GM18858 (cell line): ENCODE measurements at regions not wholly inside any gene's neighbourhood (a gene's known extent, or its start where the extent isn't known, plus 50 kb on each side); places are given as distances from the start of the nearest gene placed in this dataset.
A peak's percentile ranks its signal among the peaks of the same experiment; 100 is the strongest.

Experiments
- ATAC-seq: cut with Tn5 transposase; IDR thresholded peaks from one replicate; pipeline ENCODE4 v1.9.1; 2021; ENCODE audit not compliant: unreplicated experiment

- peak; percentile 68 for ATAC-seq
These were observed 376.6 kb downstream of the EFNA5 start for GRCh38 chr5:107294211-107294550.

GRCh38 chr5:107293541-107294210, 377.1 kb downstream of the EFNA5 start:
- ATAC-seq: peak; percentile 8

DNA sequence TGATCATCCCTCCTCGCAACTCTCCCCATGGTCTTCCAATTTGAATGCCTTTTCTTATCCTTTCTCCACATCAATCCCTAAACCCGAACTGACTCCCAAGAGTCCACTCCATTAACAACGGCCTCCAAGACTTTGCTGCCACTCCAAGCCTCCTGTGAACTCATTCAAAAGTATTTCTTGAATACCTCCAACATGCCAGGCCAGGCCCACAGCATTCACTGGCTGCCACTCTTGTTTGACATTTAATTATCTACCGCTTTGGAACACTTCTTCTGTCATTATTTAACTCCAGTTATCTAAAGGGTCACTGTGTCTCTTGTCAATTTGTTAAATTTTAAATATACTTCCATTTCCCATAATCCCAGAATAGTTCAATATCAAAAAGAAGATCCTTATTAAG, 378.9 kb downstream of the EFNA5 start:
- no peak for ATAC-seq

DNA sequence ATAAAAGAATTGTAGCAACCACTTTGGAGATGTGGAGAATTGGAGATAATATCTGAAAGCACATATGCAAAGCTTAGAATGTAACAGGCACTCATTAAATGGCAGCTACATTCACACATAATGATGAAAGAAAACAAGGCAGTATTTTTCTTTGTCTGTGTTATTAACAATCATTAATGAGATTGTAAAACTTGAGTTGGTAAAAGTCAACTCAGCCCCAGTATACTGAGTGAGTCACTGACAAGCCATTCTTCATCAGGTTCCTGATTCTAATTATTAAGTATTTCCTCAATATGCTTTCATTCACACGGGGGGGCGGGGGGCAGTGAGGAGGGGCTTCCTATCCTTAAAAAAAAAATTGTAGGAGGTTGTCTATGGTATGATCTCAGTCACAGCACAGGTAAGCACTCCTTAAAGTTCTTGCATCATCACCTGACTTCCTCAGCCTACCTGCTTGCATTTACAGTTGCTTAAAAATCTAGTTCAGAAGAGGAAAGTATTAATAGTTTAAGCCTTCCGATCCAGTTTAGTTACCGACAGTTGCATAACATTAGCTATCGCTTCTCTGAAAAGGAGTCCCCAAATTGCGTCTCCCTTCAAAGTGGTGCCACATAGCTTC, 379.8 kb downstream of the EFNA5 start:
- ATAC-seq: no peak

DNA sequence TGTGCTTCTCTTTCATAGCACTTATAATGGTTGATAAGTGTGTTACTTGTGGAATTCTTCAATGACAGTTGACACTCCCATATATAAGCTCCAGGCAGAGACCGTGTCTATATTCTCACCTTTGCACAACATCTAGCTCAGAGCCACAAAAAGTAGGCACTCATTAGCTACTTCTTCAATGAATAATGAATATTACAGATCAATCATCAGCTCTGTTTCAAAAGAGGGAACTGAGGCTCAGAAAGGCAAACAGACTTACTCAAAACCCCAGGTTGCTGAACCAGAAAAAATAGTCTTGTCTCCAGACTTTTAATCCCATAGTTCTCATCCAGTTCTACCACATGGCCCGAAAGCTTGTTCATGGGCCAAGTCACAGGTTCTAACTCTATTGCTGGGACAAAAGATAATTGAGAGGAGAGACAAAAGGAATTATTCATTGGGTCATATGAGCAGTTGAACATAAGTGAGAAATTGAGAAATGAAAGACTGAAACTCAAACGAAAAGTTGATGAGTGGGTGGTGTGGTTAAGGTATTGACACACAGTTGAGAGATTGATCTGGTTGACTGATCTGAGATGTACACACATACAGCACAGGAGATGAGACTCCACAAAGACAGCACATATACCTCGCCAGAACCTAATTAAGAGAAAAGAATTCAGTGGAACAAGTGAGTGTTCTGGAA, 381.6 kb downstream of the EFNA5 start:
- peak; percentile 88 for ATAC-seq

DNA sequence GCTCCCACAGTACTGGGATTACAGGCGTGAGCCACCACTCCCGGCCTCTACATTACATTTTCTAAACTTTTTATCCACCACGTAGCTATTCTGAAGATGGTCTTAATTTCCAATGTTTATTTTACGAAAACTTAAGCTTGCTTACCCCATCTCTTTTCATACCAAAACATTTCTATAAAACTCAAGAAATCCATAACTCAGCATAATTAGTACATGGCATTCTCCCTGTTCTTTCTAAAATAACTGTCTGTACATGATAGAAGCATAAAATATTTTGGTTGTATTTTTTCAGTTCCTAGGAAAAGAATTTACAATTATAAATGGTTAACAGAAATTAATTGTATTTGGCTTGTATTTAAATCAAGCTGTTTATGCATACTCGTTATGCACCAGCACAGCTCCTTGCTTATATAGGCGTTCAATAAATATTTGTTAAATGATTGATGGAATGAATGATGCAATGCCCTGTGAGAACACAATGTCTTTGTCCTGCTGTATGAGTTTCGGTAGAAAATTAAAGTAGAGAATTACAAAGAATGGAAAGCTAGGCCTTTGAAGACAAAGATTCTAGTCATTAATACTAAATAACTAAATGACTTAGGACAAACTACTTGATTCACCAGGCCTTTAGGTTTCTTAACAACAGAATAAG, 384.2 kb downstream of the EFNA5 start:
- ATAC-seq: no peak

DNA sequence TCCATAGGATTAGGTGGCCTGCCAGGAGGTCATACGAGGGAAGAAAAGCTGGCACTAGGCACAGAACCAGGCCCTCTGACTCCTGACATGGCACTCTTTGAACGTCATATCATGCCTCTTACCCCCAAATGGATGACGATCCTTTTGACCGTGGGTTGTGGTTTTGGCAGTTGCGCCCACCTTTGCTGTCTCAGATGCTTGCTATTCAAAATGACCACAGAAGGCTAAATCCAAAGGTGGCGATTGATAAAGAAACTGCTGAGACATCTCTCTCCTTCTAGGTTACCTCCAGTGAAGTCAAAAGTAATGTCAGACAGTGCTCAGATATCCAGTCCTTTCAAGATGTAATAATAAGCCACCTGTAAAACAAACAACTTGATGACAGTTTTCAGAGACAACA, 385.0 kb downstream of the EFNA5 start:
- peak; percentile 23 for ATAC-seq

GRCh38 chr5:107284822-107285525, 385.8 kb downstream of the EFNA5 start:
- no peak for ATAC-seq

- no peak for ATAC-seq
These were observed 388.7 kb downstream of the EFNA5 start for GRCh38 chr5:107282061-107282460.

DNA sequence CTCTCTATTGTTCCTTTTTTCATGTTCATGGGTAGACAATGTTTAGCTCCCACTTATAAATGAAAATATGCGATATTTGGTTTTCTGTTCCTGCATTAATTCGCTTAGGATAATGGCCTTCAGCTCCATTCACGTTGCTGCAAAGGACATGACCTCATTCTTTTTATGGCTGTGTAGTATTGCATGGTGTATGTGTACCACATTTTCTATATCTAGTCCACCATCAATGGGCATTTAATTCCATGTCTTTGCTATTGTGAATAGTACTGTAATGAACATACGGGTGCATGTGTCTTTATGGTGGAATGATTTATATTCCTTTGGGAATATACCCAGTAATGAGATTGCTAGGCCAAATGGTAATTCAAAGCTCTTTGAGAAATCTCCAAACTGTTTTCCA, 392.0 kb downstream of the EFNA5 start:
- no peak for ATAC-seq

DNA sequence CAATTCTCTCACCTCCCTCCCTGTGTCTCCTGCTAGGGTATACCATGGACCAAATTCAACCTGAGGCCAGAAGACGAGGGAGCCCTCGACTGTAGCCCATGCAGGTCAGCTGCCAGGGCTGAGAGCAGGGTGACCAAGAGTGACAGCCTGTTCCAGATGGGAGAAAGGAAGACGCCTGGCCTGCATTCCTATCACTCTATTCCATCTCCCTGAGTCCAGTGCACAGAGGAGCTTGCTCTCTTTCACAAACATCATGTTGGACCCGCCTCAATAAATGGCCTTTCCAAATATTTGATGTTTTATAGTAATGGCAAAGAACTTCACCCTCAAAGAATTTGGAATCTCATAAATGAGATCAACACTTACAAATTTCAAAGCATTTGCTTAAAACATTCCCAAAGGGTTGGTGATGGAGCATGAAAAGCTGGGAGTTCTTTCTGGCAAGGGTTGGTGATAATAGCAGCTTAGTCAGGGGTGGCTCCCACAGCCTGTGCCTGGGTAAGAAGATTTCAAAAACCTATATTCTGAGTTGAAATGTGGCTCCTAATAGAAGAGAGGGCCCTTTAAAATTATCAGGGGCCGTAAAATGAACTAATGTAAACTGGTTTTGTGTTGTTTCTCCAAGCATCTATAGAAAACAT, 393.1 kb downstream of the EFNA5 start:
- ATAC-seq: no peak

GRCh38 chr5:107275333-107275732, 395.4 kb downstream of the EFNA5 start:
- ATAC-seq: no peak

GRCh38 chr5:107274571-107274970, 396.2 kb downstream of the EFNA5 start:
- no peak for ATAC-seq

DNA sequence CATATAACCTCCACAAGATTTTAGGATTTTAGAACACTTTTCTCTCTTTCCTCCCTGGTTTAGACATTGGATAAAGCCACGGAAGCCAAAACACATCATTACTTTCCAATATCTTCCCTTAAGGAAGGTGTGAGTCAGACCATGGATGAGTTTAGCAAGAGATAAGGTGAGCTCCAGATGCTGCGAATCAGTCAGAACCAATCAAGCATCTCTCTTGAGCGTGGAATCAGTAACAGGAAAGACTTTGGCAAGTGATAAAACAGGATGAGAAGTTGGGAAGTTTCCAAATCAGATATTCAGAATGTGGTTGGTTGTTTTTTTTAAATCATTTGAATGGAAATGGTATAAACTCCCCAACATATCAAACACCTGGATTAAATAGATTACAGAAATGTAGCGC, 397.8 kb downstream of the EFNA5 start:
- no peak for ATAC-seq

DNA sequence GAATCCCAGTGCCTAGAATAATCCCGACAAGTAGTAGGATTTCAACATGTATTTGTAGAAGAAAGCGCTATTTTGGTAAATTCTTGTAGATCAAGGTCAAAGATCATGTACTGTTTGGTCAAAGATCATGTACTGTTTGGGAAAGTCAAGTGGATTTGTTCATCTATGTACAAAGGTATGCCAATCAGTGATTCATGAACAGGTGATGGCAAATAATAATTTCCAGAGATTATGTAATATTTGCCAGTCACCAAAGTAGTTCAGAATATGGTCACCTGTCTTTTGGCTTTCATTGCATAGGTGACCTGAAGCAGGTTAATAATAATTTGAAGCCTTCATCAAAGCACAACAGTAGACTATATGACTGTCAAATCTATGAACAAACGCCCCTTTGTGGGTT, 398.2 kb downstream of the EFNA5 start:
- ATAC-seq: no peak

GRCh38 chr5:107271682-107272350, 398.9 kb downstream of the EFNA5 start:
- ATAC-seq: no peak

DNA sequence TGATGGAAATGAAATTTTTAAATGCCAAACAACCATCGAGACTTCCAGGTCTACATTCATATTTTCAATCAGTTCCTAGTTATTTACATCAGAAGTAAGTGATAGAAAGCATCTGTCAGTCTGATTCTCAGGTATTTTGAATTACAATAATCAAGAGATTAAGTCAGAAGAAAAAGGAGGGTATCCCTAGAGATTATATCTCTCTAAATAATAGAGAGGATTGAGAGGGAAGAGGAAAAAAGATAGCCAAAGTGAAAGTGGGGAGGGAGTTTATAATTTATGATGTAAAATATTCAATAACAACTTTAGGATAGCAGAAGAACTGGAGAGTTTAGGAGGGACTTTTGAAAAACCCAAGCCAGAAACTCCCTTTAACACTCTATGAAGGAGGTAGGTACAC, 400.2 kb downstream of the EFNA5 start:
- ATAC-seq: no peak

GRCh38 chr5:107269678-107270077, 401.1 kb downstream of the EFNA5 start:
- no peak for ATAC-seq

- no peak for ATAC-seq
These were observed 401.5 kb downstream of the EFNA5 start for GRCh38 chr5:107269256-107269655.

DNA sequence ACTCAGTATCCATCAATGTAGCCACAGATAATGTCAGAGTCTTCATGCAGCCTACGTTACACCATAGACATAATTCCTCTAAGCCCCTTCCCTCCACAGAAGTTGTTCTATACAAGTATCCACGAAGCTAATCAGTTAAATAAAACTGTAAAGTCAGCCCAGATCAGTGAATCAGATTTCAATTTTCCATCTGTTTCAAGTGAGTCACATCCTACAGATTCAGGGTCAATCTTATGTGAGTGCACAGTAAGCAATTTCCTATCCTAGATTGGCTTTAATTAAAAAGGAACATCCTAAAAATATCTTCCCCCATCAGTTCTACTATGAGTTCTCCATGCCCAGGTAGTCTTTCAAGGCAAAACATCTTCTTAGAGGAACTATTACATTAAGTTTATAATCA, 402.5 kb downstream of the EFNA5 start:
- no peak for ATAC-seq
